Body of pancreas (tissue), 4 donors: ENCODE measurements at regions not wholly inside any gene's neighbourhood (a gene's known extent, or its start where the extent isn't known, plus 50 kb on each side); places are given as distances from the start of the nearest gene placed in this dataset.

ENCODE experiments used
- CTCF ChIP-seq, 7 experiments: fragments of 450-650 bp in 4 of 7; fragments of 200-600 bp in 3 of 7; sonication (generic) in 3 of 7; IDR thresholded peaks; one replicate each; pipeline ENCODE4 v1.5.1; 2016 to 2019; ENCODE audit warnings: antibody characterized with exemption in 7 of 7
- POLR2A ChIP-seq, 3 donors: fragments of 450-650 bp; IDR thresholded peaks; one replicate each; pipeline ENCODE4 v1.6.1; 2016; ENCODE audit warnings: antibody characterized with exemption in 3 of 3, mild to moderate bottlenecking in 2 of 3

GRCh38 chr17:14736631-14737030 lies 435.8 kb downstream of the HS3ST3B1 start:
- TF ChIP-seq CTCF (IDR thresholded peaks at IDR 0.05), result no peak
- no peak for TF ChIP-seq POLR2A (IDR thresholded peaks at IDR 0.05)
